DND-41 (cell line): ENCODE measurements at regions not wholly inside any gene's neighbourhood (a gene's known extent, or its start where the extent isn't known, plus 50 kb on each side); places are given as distances from the start of the nearest gene placed in this dataset.

Experiments used
- CTCF ChIP-seq: IDR thresholded peaks from 2 replicates; pipeline ENCODE4 v1.5.1; 2012; ENCODE audit warnings: borderline replicate concordance, low read length, moderate library complexity, mild to moderate bottlenecking; ENCODE audit not compliant: poor library complexity, severe bottlenecking; ENCODE audit errors: extremely low read depth
- EZH2 ChIP-seq: IDR thresholded peaks from 3 replicates; pipeline ENCODE4 v1.6.1; 2012; ENCODE audit warnings: borderline replicate concordance, low read depth, mild to moderate bottlenecking, moderate library complexity, low read length, inconsistent platforms; ENCODE audit not compliant: severe bottlenecking

GRCh38 chr4:166309286-166309685, 436.2 kb downstream of the TLL1 start:
- TF ChIP-seq CTCF (no peak), EZH2 (no peak)
